ENCODE measurements at regions not wholly inside any gene's neighbourhood (a gene's known extent, or its start where the extent isn't known, plus 50 kb on each side); places are given as distances from the start of the nearest gene placed in this dataset.

DNA sequence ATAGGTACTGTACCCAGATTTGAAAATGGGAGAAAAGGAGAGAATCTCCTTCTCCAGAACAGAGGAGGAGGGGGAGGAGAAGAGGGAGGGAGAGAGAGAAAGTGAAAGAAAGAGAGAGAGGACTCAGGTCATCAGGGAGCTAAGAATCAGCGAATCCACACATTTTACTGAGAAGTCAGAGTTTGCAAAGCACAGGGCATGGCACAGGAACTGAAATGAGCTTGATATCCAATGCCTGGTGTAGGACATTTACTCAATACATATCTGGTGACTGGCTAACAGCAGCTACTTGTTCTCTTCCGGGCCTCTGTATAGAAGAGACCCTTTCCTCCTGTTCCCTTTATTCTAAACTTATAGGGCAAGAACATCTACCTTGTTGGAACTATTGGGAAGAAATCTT lies 375.1 kb downstream of the KLF5 start:
- no TSS peak for BruUV-seq (replicated peaks)
- ChIA-PET POLR2A (no interaction called here), CTCF (no interaction called here)
- Histone ChIP-seq H3K27ac (ENCODE audit: low read length) (no peak overlapping the region), H3K9me3 (ENCODE audit: control insufficient read depth, insufficient read depth, low read depth, low read length) (no peaks in the 10 kb centered on the region), H3K36me3 (ENCODE audit: control insufficient read depth, insufficient read depth, low read length) (no peaks in the 10 kb centered on the region), H3K4me3 (ENCODE audit: low read depth in 2 of 2, low read length in 2 of 2) (no peak overlapping the region), H3K4me1 (ENCODE audit: control insufficient read depth, insufficient read depth, low read length) (no peaks in the 10 kb centered on the region), H3K27me3 (ENCODE audit: control insufficient read depth, insufficient read depth, low read length) (no peaks in the 10 kb centered on the region)
- ATAC-seq = no peak
- TF ChIP-seq, protein P1, sequence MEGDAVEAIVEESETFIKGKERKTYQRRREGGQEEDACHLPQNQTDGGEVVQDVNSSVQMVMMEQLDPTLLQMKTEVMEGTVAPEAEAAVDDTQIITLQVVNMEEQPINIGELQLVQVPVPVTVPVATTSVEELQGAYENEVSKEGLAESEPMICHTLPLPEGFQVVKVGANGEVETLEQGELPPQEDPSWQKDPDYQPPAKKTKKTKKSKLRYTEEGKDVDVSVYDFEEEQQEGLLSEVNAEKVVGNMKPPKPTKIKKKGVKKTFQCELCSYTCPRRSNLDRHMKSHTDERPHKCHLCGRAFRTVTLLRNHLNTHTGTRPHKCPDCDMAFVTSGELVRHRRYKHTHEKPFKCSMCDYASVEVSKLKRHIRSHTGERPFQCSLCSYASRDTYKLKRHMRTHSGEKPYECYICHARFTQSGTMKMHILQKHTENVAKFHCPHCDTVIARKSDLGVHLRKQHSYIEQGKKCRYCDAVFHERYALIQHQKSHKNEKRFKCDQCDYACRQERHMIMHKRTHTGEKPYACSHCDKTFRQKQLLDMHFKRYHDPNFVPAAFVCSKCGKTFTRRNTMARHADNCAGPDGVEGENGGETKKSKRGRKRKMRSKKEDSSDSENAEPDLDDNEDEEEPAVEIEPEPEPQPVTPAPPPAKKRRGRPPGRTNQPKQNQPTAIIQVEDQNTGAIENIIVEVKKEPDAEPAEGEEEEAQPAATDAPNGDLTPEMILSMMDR (IDR thresholded peaks at IDR 0.05) = no peak
- no peak for TF ChIP-seq SIN3A (IDR thresholded peaks at IDR 0.05; ENCODE audit: borderline replicate concordance, insufficient read depth, low read depth, low read length)
- no peak for TF ChIP-seq TCF7L2 (IDR thresholded peaks at IDR 0.05; ENCODE audit: low read depth, low read length)
- TF ChIP-seq, protein P2, sequence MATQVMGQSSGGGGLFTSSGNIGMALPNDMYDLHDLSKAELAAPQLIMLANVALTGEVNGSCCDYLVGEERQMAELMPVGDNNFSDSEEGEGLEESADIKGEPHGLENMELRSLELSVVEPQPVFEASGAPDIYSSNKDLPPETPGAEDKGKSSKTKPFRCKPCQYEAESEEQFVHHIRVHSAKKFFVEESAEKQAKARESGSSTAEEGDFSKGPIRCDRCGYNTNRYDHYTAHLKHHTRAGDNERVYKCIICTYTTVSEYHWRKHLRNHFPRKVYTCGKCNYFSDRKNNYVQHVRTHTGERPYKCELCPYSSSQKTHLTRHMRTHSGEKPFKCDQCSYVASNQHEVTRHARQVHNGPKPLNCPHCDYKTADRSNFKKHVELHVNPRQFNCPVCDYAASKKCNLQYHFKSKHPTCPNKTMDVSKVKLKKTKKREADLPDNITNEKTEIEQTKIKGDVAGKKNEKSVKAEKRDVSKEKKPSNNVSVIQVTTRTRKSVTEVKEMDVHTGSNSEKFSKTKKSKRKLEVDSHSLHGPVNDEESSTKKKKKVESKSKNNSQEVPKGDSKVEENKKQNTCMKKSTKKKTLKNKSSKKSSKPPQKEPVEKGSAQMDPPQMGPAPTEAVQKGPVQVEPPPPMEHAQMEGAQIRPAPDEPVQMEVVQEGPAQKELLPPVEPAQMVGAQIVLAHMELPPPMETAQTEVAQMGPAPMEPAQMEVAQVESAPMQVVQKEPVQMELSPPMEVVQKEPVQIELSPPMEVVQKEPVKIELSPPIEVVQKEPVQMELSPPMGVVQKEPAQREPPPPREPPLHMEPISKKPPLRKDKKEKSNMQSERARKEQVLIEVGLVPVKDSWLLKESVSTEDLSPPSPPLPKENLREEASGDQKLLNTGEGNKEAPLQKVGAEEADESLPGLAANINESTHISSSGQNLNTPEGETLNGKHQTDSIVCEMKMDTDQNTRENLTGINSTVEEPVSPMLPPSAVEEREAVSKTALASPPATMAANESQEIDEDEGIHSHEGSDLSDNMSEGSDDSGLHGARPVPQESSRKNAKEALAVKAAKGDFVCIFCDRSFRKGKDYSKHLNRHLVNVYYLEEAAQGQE (IDR thresholded peaks at IDR 0.05; ENCODE audit: insufficient read depth in 1 of 2, low read depth in 2 of 2, low read length in 1 of 2) = no peak
- TF ChIP-seq POLR2AphosphoS5 (IDR thresholded peaks at IDR 0.05; ENCODE audit: low read depth, low read length) = no peak
- in situ Hi-C loops (cut with HindIII; ENCODE audit: low pct_unique_long_range_greater_than_20kb, low sequenced_read_pairs) = no loop called here
- DNase-seq (ENCODE audit: low read depth, low spot score) = no peak
- intact Hi-C loops (cut with micrococcal nuclease; ENCODE audit: unreplicated experiment) = no loop called here

DNA sequence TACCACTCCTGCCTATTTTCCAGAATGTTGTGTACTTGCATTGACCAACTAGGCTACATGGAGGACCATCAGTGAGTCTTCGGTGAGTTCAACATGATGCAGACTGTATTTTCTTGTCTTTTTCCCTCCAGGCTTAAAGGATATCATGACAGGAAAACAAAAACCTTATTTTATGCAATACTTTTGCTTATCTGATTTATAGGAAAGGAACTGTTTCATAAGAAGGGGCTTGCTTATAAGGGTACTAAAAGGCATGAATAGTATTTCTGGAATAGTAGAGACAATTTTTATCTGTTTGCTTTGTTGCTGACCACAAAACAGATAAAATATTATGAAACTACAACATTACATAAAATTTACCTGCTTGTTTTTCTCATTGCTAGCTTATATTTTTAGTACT lies 374.7 kb downstream of the KLF5 start:
- in situ Hi-C loops (cut with HindIII; ENCODE audit: low pct_unique_long_range_greater_than_20kb, low sequenced_read_pairs) (no loop called here), intact Hi-C loops (cut with micrococcal nuclease; ENCODE audit: unreplicated experiment) (no loop called here)
- no TSS peak for BruUV-seq (replicated peaks)
- TF ChIP-seq, protein P1 (IDR thresholded peaks at IDR 0.05) = no peak
- TF ChIP-seq SIN3A (IDR thresholded peaks at IDR 0.05; ENCODE audit: borderline replicate concordance, insufficient read depth, low read depth, low read length) (no peak), POLR2AphosphoS5 (IDR thresholded peaks at IDR 0.05; ENCODE audit: low read depth, low read length) (no peak), TCF7L2 (IDR thresholded peaks at IDR 0.05; ENCODE audit: low read depth, low read length) (no peak)
- TF ChIP-seq, protein P2 (IDR thresholded peaks at IDR 0.05; ENCODE audit: insufficient read depth in 1 of 2, low read depth in 2 of 2, low read length in 1 of 2) = no peak
- no peak overlapping the region for H3K27ac ChIP-seq (ENCODE audit: low read length)
- DNase-seq (ENCODE audit: low read depth, low spot score) (no peak), ATAC-seq (no peak)
- H3K4me1 ChIP-seq (ENCODE audit: control insufficient read depth, insufficient read depth, low read length) = no peaks in the 10 kb centered on the region
- H3K9me3 ChIP-seq (ENCODE audit: control insufficient read depth, insufficient read depth, low read depth, low read length) = no peaks in the 10 kb centered on the region
- ChIA-PET CTCF (no interaction called here), POLR2A (no interaction called here)
- no peaks in the 10 kb centered on the region for H3K36me3 ChIP-seq (ENCODE audit: control insufficient read depth, insufficient read depth, low read length)
- H3K27me3 ChIP-seq (ENCODE audit: control insufficient read depth, insufficient read depth, low read length) = no peaks in the 10 kb centered on the region
- H3K4me3 ChIP-seq (ENCODE audit: low read depth in 2 of 2, low read length in 2 of 2) = no peak overlapping the region
